ENCODE measurements at regions not wholly inside any gene's neighbourhood (a gene's known extent, or its start where the extent isn't known, plus 50 kb on each side); places are given as distances from the start of the nearest gene placed in this dataset.
A peak's percentile ranks its signal among the peaks of the same experiment; 100 is the strongest.

DNA sequence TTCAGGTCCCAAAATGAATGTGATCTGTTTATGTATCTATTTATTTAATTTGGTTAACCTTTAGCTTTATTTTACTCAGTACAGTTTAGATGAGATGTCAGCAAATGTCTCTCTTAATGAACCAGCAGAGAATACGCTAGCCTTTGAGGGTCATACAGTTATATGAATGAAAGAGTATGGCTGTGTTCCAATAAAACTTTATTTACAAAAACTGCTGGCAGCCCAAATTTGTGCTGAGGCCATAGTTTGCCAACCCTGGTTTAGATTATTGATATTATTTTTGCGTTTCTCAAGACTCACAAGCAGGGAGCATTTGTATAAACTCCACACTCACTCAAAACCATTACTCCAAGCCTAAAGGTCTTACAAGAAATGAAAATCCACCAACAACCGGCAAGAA, 323.4 kb upstream of the NRP1 start:
- Histone ChIP-seq H3K9me3 (replicated peaks in 1 of 2; ENCODE audit: control insufficient read depth in 1 of 2, insufficient read depth in 1 of 2, low read length in 2 of 2) (no peaks in the 10 kb centered on the region), H2AFZ (ENCODE audit: insufficient read depth, low read depth, low read length, poor library complexity, severe bottlenecking) (no peak overlapping the region), H3K4me1 (ENCODE audit: control insufficient read depth in 1 of 2, insufficient read depth in 2 of 2, low read length in 2 of 2) (peaks cover 57 to 61% of the 10 kb centered on the region in 2 donors), H3K4me3 (replicated peaks in 1 of 3; ENCODE audit: low read depth in 2 of 3, low read length in 3 of 3) (no peak overlapping the region), H3K4me2 (replicated peaks; ENCODE audit: extremely low read depth, low read length, poor library complexity, severe bottlenecking) (no peak overlapping the region), H3K27me3 (ENCODE audit: control insufficient read depth in 2 of 2, insufficient read depth in 2 of 2, low read length in 2 of 2) (no peaks in the 10 kb centered on the region), H3K36me3 (replicated peaks in 1 of 2; ENCODE audit: control insufficient read depth in 1 of 2, insufficient read depth in 2 of 2, low read length in 2 of 2) (no peaks in the 10 kb centered on the region), H3K27ac (ENCODE audit: low read depth in 1 of 2, low read length in 2 of 2) (no peak overlapping the region), H3K9ac (ENCODE audit: insufficient read depth, low read length, poor library complexity, severe bottlenecking) (no peak overlapping the region), H4K20me1 (ENCODE audit: insufficient read depth, low read length) (no peaks in the 10 kb centered on the region), H3K79me2 (ENCODE audit: insufficient read depth, low read length) (no peaks in the 10 kb centered on the region)
- H3K27ac Mint-ChIP-seq: no peak overlapping the region
- peaks cover 57% of the 10 kb centered on the region for H3K4me1 Mint-ChIP-seq
- peaks cover 0 to 5% (median 2%) of the 10 kb centered on the region in 3 donors for H3K27me3 Mint-ChIP-seq (ENCODE audit: low read depth in 3 of 3)
- TF ChIP-seq, protein P1, sequence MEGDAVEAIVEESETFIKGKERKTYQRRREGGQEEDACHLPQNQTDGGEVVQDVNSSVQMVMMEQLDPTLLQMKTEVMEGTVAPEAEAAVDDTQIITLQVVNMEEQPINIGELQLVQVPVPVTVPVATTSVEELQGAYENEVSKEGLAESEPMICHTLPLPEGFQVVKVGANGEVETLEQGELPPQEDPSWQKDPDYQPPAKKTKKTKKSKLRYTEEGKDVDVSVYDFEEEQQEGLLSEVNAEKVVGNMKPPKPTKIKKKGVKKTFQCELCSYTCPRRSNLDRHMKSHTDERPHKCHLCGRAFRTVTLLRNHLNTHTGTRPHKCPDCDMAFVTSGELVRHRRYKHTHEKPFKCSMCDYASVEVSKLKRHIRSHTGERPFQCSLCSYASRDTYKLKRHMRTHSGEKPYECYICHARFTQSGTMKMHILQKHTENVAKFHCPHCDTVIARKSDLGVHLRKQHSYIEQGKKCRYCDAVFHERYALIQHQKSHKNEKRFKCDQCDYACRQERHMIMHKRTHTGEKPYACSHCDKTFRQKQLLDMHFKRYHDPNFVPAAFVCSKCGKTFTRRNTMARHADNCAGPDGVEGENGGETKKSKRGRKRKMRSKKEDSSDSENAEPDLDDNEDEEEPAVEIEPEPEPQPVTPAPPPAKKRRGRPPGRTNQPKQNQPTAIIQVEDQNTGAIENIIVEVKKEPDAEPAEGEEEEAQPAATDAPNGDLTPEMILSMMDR (IDR thresholded peaks at IDR 0.05): no peak
- peaks cover 0 to 3% (median 2%) of the 10 kb centered on the region in 7 donors for H3K9me3 Mint-ChIP-seq
- no peak for DNase-seq
- intact Hi-C loops (cut with micrococcal nuclease): no loop called here
- WGBS (ENCODE audit: insufficient coverage): no CpG with 5 or more reads among the region's 3 CpGs
- H3K36me3 Mint-ChIP-seq: peaks cover 3 to 4% of the 10 kb centered on the region in 2 donors
- no peak overlapping the region for H3K4me3 Mint-ChIP-seq

GRCh38 chr10:33657154-33657908, 322.9 kb upstream of the NRP1 start:
- Histone ChIP-seq H3K4me3 (replicated peaks in 1 of 3; ENCODE audit: low read depth in 2 of 3, low read length in 3 of 3) (no peak overlapping the region), H3K4me1 (ENCODE audit: control insufficient read depth in 1 of 2, insufficient read depth in 2 of 2, low read length in 2 of 2) (peaks cover 51 to 56% of the 10 kb centered on the region in 2 donors), H3K9ac (ENCODE audit: insufficient read depth, low read length, poor library complexity, severe bottlenecking) (no peak overlapping the region), H3K27me3 (ENCODE audit: control insufficient read depth in 2 of 2, insufficient read depth in 2 of 2, low read length in 2 of 2) (no peaks in the 10 kb centered on the region), H3K36me3 (replicated peaks in 1 of 2; ENCODE audit: control insufficient read depth in 1 of 2, insufficient read depth in 2 of 2, low read length in 2 of 2) (no peaks in the 10 kb centered on the region), H4K20me1 (ENCODE audit: insufficient read depth, low read length) (no peaks in the 10 kb centered on the region), H3K4me2 (replicated peaks; ENCODE audit: extremely low read depth, low read length, poor library complexity, severe bottlenecking) (no peak overlapping the region), H3K9me3 (replicated peaks in 1 of 2; ENCODE audit: control insufficient read depth in 1 of 2, insufficient read depth in 1 of 2, low read length in 2 of 2) (no peaks in the 10 kb centered on the region), H2AFZ (ENCODE audit: insufficient read depth, low read depth, low read length, poor library complexity, severe bottlenecking) (no peak overlapping the region), H3K79me2 (ENCODE audit: insufficient read depth, low read length) (no peaks in the 10 kb centered on the region), H3K27ac (ENCODE audit: low read depth in 1 of 2, low read length in 2 of 2) (no peak overlapping the region)
- no peak overlapping the region for H3K4me3 Mint-ChIP-seq
- DNase-seq: no peak
- TF ChIP-seq, protein P1 (IDR thresholded peaks at IDR 0.05): no peak
- H3K27me3 Mint-ChIP-seq (ENCODE audit: low read depth in 3 of 3): peaks cover 0 to 3% (median 2%) of the 10 kb centered on the region in 3 donors
- H3K36me3 Mint-ChIP-seq: peaks cover 3 to 4% of the 10 kb centered on the region in 2 donors
- H3K27ac Mint-ChIP-seq: peak overlapping the region in 2 of 7 donors; percentile 19 to 53
- H3K9me3 Mint-ChIP-seq: peaks cover 0 to 8% (median 3%) of the 10 kb centered on the region in 7 donors
- 29% methylated on average over 1 of the region's 6 CpGs for WGBS (ENCODE audit: insufficient coverage)
- intact Hi-C loops (cut with micrococcal nuclease): no loop called here
- peaks cover 51% of the 10 kb centered on the region for H3K4me1 Mint-ChIP-seq

Data from CD14-positive monocyte (primary cell).